OCI-LY7 (cell line): ENCODE measurements at regions not wholly inside any gene's neighbourhood (a gene's known extent, or its start where the extent isn't known, plus 50 kb on each side); places are given as distances from the start of the nearest gene placed in this dataset.

Experiments
- BruUV-seq: library from RNA; stranded (reverse); fragments of 400-500 nt; replicated peaks from 2 replicates; lab custom pipeline; 2021; lab: Mats Ljungman, UMichigan
- CTCF ChIA-PET: fragments of 300-600 bp; sonication (Branson Sonifier 250); formaldehyde crosslinking; loops from one replicate; lab custom pipeline; 2022; ENCODE audit warnings: antibody characterized with exemption; ENCODE audit not compliant: unreplicated experiment; lab: Charles Lee
- POLR2A ChIA-PET: fragments of 300-600 bp; sonication (Branson Sonifier 250); formaldehyde crosslinking; loops from one replicate; lab custom pipeline; 2022; ENCODE audit warnings: antibody characterized with exemption; lab: Charles Lee
- DNase-seq: peaks from one replicate; pipeline ENCODE4 v3.0.0-alpha.2; 2015; ENCODE audit warnings: low spot score
- H2AFZ ChIP-seq: fragments of 200-600 bp; sonication (generic), shearing (Covaris generic); 2 replicates; pipeline ENCODE4 v1.6.1; 2014; ENCODE audit warnings: mild to moderate bottlenecking, antibody characterized with exemption, low read length, moderate library complexity
- H3K27ac ChIP-seq: fragments of 200-600 bp; sonication (generic); 2 replicates; pipeline ENCODE4 v1.5.1; 2014; ENCODE audit warnings: mixed run types, low read depth, mild to moderate bottlenecking, moderate library complexity, low read length, inconsistent platforms; ENCODE audit not compliant: poor library complexity, severe bottlenecking
- H3K36me3 ChIP-seq: fragments of 200-600 bp; sonication (generic); 2 replicates; pipeline ENCODE4 v1.6.1; 2014; ENCODE audit warnings: mild to moderate bottlenecking, antibody characterized with exemption, low read length, moderate library complexity, mixed read lengths; ENCODE audit not compliant: insufficient read depth
- H3K4me1 ChIP-seq: fragments of 200-600 bp; sonication (generic); 2 replicates; pipeline ENCODE4 v1.5.1; 2014; ENCODE audit warnings: mild to moderate bottlenecking, low read length; ENCODE audit not compliant: insufficient read depth, poor library complexity, severe bottlenecking
- H3K4me2 ChIP-seq: fragments of 200-600 bp; sonication (generic); 2 replicates; pipeline ENCODE4 v1.6.1; 2014; ENCODE audit warnings: mild to moderate bottlenecking, low read length
- H3K4me3 ChIP-seq: fragments of 200-600 bp; sonication (generic); 2 replicates; pipeline ENCODE4 v1.5.1; 2014; ENCODE audit warnings: mild to moderate bottlenecking, low read depth, low read length; ENCODE audit not compliant: poor library complexity, severe bottlenecking
- H3K79me2 ChIP-seq: fragments of 200-600 bp; sonication (generic); 2 replicates; pipeline ENCODE4 v1.6.1; 2016; ENCODE audit warnings: low read depth, mild to moderate bottlenecking, low read length, moderate library complexity, mixed read lengths; ENCODE audit not compliant: insufficient read depth
- H3K9me2 ChIP-seq: fragments of 200-600 bp; sonication (generic); 2 replicates; pipeline ENCODE4 v1.6.1; 2016; ENCODE audit warnings: mild to moderate bottlenecking, low read length, mixed read lengths; ENCODE audit not compliant: insufficient read depth
- H3K9me3 ChIP-seq: fragments of 200-600 bp; sonication (generic); 2 replicates; pipeline ENCODE4 v1.6.1; 2014; ENCODE audit warnings: mild to moderate bottlenecking, mixed run types, low read length, mixed read lengths
- H4K20me1 ChIP-seq: fragments of 200-600 bp; sonication (generic); 2 replicates; pipeline ENCODE4 v1.6.1; 2014; ENCODE audit warnings: mild to moderate bottlenecking, antibody characterized with exemption, low read length, moderate library complexity, mixed read lengths; ENCODE audit not compliant: insufficient read depth
- CTCF ChIP-seq: fragments of 200-600 bp; sonication (generic); conservative IDR thresholded peaks from 2 replicates; pipeline ENCODE4 v1.5.1; 2014; ENCODE audit warnings: mild to moderate bottlenecking, antibody characterized with exemption, low read length, moderate library complexity, mixed read lengths
- EZH2phosphoT487 ChIP-seq: fragments of 200-600 bp; sonication (generic); IDR thresholded peaks from 2 replicates; pipeline ENCODE4 v1.6.1; 2018; ENCODE audit warnings: low read depth, borderline replicate concordance, mild to moderate bottlenecking, mixed run types, antibody characterized with exemption, low read length, moderate library complexity, mixed read lengths
- intact Hi-C: fragments of 100-400 bp; cut with micrococcal nuclease; formaldehyde crosslinking; loops from one replicate; pipeline ENCODE4 v1.10.0; 2022; ENCODE audit not compliant: unreplicated experiment

GRCh38 chr10:129030603-129030895, 436.5 kb upstream of the MGMT start:
- Histone ChIP-seq H3K9me2 (no peaks in the 10 kb centered on the region), H3K4me3 (no peak overlapping the region), H4K20me1 (no peaks in the 10 kb centered on the region), H3K79me2 (no peaks in the 10 kb centered on the region), H3K9me3 (no peaks in the 10 kb centered on the region), H3K4me1 (no peaks in the 10 kb centered on the region), H2AFZ (no peak overlapping the region), H3K27ac (no peak overlapping the region), H3K36me3 (no peaks in the 10 kb centered on the region), H3K4me2 (no peak overlapping the region)
- BruUV-seq, result no TSS peak
- TF ChIP-seq EZH2phosphoT487 (no peak), CTCF (no peak)
- no peak for DNase-seq
- intact Hi-C loops, result loop anchor here (2.0 kb wide), 2 partner anchors 302 to 1096 kb away; no protein-coding TSS in a partner anchor
- POLR2A ChIA-PET, result no interaction called here
- CTCF ChIA-PET, result no interaction called here

GRCh38 chr10:129030996-129031843, 435.8 kb upstream of the MGMT start:
- Histone ChIP-seq H3K4me2 (no peak overlapping the region), H2AFZ (no peak overlapping the region), H3K9me2 (no peaks in the 10 kb centered on the region), H3K4me1 (no peaks in the 10 kb centered on the region), H3K4me3 (no peak overlapping the region), H3K36me3 (no peaks in the 10 kb centered on the region), H3K27ac (no peak overlapping the region), H4K20me1 (no peaks in the 10 kb centered on the region), H3K79me2 (no peaks in the 10 kb centered on the region), H3K9me3 (no peaks in the 10 kb centered on the region)
- ChIA-PET CTCF (no interaction called here), POLR2A (no interaction called here)
- peak; percentile 88 for TF ChIP-seq CTCF
- TF ChIP-seq EZH2phosphoT487, result no peak
- intact Hi-C loops, result loop anchor here (2.0 kb wide), 2 partner anchors 302 to 1096 kb away; no protein-coding TSS in a partner anchor
- peak; percentile 24 for DNase-seq
- BruUV-seq, result no TSS peak

GRCh38 chr10:129031844-129032150, 435.2 kb upstream of the MGMT start:
- H3K9me3 ChIP-seq, result no peaks in the 10 kb centered on the region
- no peaks in the 10 kb centered on the region for H4K20me1 ChIP-seq
- no peak overlapping the region for H3K27ac ChIP-seq
- H3K4me1 ChIP-seq, result no peaks in the 10 kb centered on the region
- no peak for DNase-seq
- no peak overlapping the region for H3K4me3 ChIP-seq
- intact Hi-C loops, result loop anchor here (2.0 kb wide), 2 partner anchors 301 to 1095 kb away; no protein-coding TSS in a partner anchor
- TF ChIP-seq EZH2phosphoT487 (no peak), CTCF (peak; percentile 23; the same call in 1 of the 2 replicates)
- BruUV-seq, result no TSS peak
- ChIA-PET CTCF (no interaction called here), POLR2A (no interaction called here)
- H3K36me3 ChIP-seq, result no peaks in the 10 kb centered on the region
- no peak overlapping the region for H2AFZ ChIP-seq
- no peak overlapping the region for H3K4me2 ChIP-seq
- H3K79me2 ChIP-seq, result no peaks in the 10 kb centered on the region
- H3K9me2 ChIP-seq, result no peaks in the 10 kb centered on the region
